ENCODE measurements at regions not wholly inside any gene's neighbourhood (a gene's known extent, or its start where the extent isn't known, plus 50 kb on each side); places are given as distances from the start of the nearest gene placed in this dataset.

DNA sequence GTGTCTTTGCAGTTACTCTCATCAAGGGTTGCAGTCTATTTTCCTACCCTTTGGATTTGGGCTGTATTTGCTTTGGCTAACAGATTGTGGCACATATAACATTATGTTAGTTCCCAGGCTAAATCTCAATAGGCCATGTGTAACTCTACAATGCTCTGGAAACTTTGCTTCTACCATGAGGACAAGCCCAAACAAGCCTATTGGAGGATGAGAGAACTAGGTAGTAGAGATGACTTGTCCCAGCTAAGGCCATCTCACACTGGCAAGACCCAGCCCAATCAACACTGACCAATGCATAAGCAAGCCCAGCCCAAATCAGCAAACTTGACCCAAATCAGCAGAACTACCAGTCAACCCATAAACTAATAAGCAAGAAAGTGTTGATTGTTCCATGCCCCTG, 311.8 kb downstream of the NDFIP2 start:
- ChIA-PET CTCF (no interaction called here), POLR2A (no interaction called here)
- no peak for ATAC-seq (ENCODE audit: poor library complexity)
- Mint-ChIP-seq H3K9me3 (no peaks in the 10 kb centered on the region), H3K27ac (no peak overlapping the region), H3K27me3 (no peaks in the 10 kb centered on the region), H3K4me3 (no peak overlapping the region), H3K36me3 (ENCODE audit: low read depth) (no peaks in the 10 kb centered on the region), H3K4me1 (ENCODE audit: low read depth) (no peaks in the 10 kb centered on the region)
- no peak overlapping the region for H3K4me3 ChIP-seq (ENCODE audit: low read length)
- H3K36me3 ChIP-seq (ENCODE audit: insufficient read depth, low read length) = no peaks in the 10 kb centered on the region
- H3K9me3 ChIP-seq (ENCODE audit: control insufficient read depth in 1 of 2, insufficient read depth in 1 of 2, low read length in 2 of 2) = peaks cover 0 to 20% of the 10 kb centered on the region in 2 experiments
- intact Hi-C loops (cut with DNase I, micrococcal nuclease) = no loop called here
- H3K4me1 ChIP-seq (ENCODE audit: insufficient read depth, low read length) = no peaks in the 10 kb centered on the region
- TF ChIP-seq, protein P1, sequence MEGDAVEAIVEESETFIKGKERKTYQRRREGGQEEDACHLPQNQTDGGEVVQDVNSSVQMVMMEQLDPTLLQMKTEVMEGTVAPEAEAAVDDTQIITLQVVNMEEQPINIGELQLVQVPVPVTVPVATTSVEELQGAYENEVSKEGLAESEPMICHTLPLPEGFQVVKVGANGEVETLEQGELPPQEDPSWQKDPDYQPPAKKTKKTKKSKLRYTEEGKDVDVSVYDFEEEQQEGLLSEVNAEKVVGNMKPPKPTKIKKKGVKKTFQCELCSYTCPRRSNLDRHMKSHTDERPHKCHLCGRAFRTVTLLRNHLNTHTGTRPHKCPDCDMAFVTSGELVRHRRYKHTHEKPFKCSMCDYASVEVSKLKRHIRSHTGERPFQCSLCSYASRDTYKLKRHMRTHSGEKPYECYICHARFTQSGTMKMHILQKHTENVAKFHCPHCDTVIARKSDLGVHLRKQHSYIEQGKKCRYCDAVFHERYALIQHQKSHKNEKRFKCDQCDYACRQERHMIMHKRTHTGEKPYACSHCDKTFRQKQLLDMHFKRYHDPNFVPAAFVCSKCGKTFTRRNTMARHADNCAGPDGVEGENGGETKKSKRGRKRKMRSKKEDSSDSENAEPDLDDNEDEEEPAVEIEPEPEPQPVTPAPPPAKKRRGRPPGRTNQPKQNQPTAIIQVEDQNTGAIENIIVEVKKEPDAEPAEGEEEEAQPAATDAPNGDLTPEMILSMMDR (IDR thresholded peaks at IDR 0.05) = no peak
- no peak overlapping the region for H3K27ac ChIP-seq (ENCODE audit: low read depth in 1 of 2, low read length in 2 of 2)
- DNase-seq = no peak
- H3K27me3 ChIP-seq (ENCODE audit: control insufficient read depth in 1 of 2, insufficient read depth in 2 of 2, low read length in 2 of 2) = no peaks in the 10 kb centered on the region

GRCh38 chr13:79791471-79792042, 310.6 kb downstream of the NDFIP2 start:
- Mint-ChIP-seq H3K36me3 (ENCODE audit: low read depth) (no peaks in the 10 kb centered on the region), H3K27ac (no peak overlapping the region), H3K27me3 (no peaks in the 10 kb centered on the region), H3K4me3 (no peak overlapping the region), H3K9me3 (no peaks in the 10 kb centered on the region), H3K4me1 (ENCODE audit: low read depth) (no peaks in the 10 kb centered on the region)
- H3K27ac ChIP-seq (ENCODE audit: low read depth in 1 of 2, low read length in 2 of 2) = no peak overlapping the region
- H3K4me3 ChIP-seq (ENCODE audit: low read length) = no peak overlapping the region
- CTCF ChIA-PET = no interaction called here
- intact Hi-C loops (cut with DNase I, micrococcal nuclease) = no loop called here
- no peaks in the 10 kb centered on the region for H3K27me3 ChIP-seq (ENCODE audit: control insufficient read depth in 1 of 2, insufficient read depth in 2 of 2, low read length in 2 of 2)
- ATAC-seq (ENCODE audit: poor library complexity) (no peak), DNase-seq (no peak)
- no peaks in the 10 kb centered on the region for H3K36me3 ChIP-seq (ENCODE audit: insufficient read depth, low read length)
- H3K9me3 ChIP-seq (ENCODE audit: control insufficient read depth in 1 of 2, insufficient read depth in 1 of 2, low read length in 2 of 2) = peaks cover 4 to 20% of the 10 kb centered on the region in 2 experiments
- no peaks in the 10 kb centered on the region for H3K4me1 ChIP-seq (ENCODE audit: insufficient read depth, low read length)
- TF ChIP-seq, protein P1 (IDR thresholded peaks at IDR 0.05) = no peak
- POLR2A ChIA-PET = no interaction called here

DNA sequence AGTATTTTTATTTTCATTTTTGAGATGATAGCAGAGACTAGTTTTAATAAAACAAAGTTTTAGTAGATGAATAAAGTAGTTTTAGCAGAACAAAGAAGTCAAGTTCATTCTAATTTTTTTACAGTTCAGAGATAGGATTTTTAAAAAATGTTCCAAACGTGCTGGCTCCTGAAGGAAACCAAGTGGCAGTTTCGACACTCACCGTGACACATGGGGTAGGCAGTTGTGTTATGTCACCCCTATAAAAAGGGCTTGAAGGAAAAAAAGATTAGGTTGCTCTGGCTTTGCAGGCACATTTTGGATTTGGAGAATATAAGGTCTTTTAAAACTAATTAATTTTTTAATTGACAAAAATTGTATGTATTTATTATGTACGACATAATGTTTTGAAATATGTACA, 305.2 kb downstream of the NDFIP2 start:
- H3K27me3 ChIP-seq (ENCODE audit: control insufficient read depth in 1 of 2, insufficient read depth in 2 of 2, low read length in 2 of 2) = no peaks in the 10 kb centered on the region
- DNase-seq = no peak
- H3K4me3 ChIP-seq (ENCODE audit: low read length) = no peak overlapping the region
- POLR2A ChIA-PET = no interaction called here
- no peaks in the 10 kb centered on the region for H3K4me1 ChIP-seq (ENCODE audit: insufficient read depth, low read length)
- no peaks in the 10 kb centered on the region for H3K4me1 Mint-ChIP-seq (ENCODE audit: low read depth)
- no peak overlapping the region for H3K27ac ChIP-seq (ENCODE audit: low read depth in 1 of 2, low read length in 2 of 2)
- H3K4me3 Mint-ChIP-seq = no peak overlapping the region
- CTCF ChIA-PET = no interaction called here
- TF ChIP-seq, protein P1 (IDR thresholded peaks at IDR 0.05) = no peak
- no peak for ATAC-seq (ENCODE audit: poor library complexity)
- no peak overlapping the region for H3K27ac Mint-ChIP-seq
- no peaks in the 10 kb centered on the region for H3K27me3 Mint-ChIP-seq
- peaks cover 4 to 13% of the 10 kb centered on the region in 2 experiments for H3K9me3 ChIP-seq (ENCODE audit: control insufficient read depth in 1 of 2, insufficient read depth in 1 of 2, low read length in 2 of 2)
- H3K36me3 Mint-ChIP-seq (ENCODE audit: low read depth) = no peaks in the 10 kb centered on the region
- no peaks in the 10 kb centered on the region for H3K36me3 ChIP-seq (ENCODE audit: insufficient read depth, low read length)
- H3K9me3 Mint-ChIP-seq = no peaks in the 10 kb centered on the region
- intact Hi-C loops (cut with DNase I, micrococcal nuclease) = no loop called here

Measured in CD4-positive, alpha-beta T cell (primary cell).